GM12878 (cell line): ENCODE measurements at regions not wholly inside any gene's neighbourhood (a gene's known extent, or its start where the extent isn't known, plus 50 kb on each side); places are given as distances from the start of the nearest gene placed in this dataset.

Experiments
- ATAC-seq: fragments of 200-7000 bp; cut with Tn5 transposase; 3 replicates; pipeline ENCODE4 v1.9.1; 2020; ENCODE audit warnings: mild to moderate bottlenecking, moderate library complexity
- BruUV-seq: library from RNA; stranded (reverse); fragments of 400-500 nt; replicated peaks from 2 replicates; lab custom pipeline; 2021; lab: Mats Ljungman, UMichigan
- CTCF ChIA-PET: fragments of 300-600 bp; sonication (Branson Sonifier 250); formaldehyde crosslinking; extraction: SDS; loops from one replicate; lab custom pipeline; 2021; ENCODE audit warnings: inconsistent platforms; lab: Yijun Ruan, JAX
- POLR2A ChIA-PET: fragments of 350-600 bp; formaldehyde crosslinking; extraction: SDS; loops from one replicate; lab custom pipeline; 2021; ENCODE audit warnings: inconsistent platforms; lab: Charles Lee
- RAD21 ChIA-PET: fragments of 300-600 bp; sonication (Branson Sonifier 250); formaldehyde crosslinking; loops from one replicate; lab custom pipeline; 2023; ENCODE audit warnings: antibody characterized with exemption; ENCODE audit not compliant: unreplicated experiment; lab: Charles Lee
- SMC1A ChIA-PET: fragments of 300-600 bp; sonication (Branson Sonifier 250); formaldehyde crosslinking; loops from one replicate; lab custom pipeline; 2023; ENCODE audit not compliant: unreplicated experiment, uncharacterized antibody; lab: Charles Lee
- DNase-seq: peaks from one replicate; pipeline ENCODE4 v3.0.0-alpha.2; 2011; ENCODE audit warnings: low read depth, low spot score
- FAIRE-seq: peaks from 3 replicates; lab custom pipeline; 2011; peaks lifted over from hg19 to GRCh38; lab: Jason Lieb, UNC
- H2AFZ ChIP-seq: 2 replicates; pipeline ENCODE4 v1.6.0; 2011; ENCODE audit warnings: low read depth, low read length, control low read depth; ENCODE audit not compliant: control insufficient read depth
- H3K27ac ChIP-seq: 2 replicates; pipeline ENCODE4 v1.5.1; 2011; ENCODE audit warnings: control low read depth; ENCODE audit not compliant: control insufficient read depth, insufficient read depth
- H3K27me3 ChIP-seq, 2 experiments: replicated peaks in 1 of 2; 2 replicates each; pipeline versions ENCODE4 v1.6.0 to v1.6.1; 2011; ENCODE audit warnings: low read length in 1 of 2; ENCODE audit not compliant: control insufficient read depth in 2 of 2, insufficient read depth in 2 of 2
- H3K36me3 ChIP-seq, 2 experiments: 2 replicates each; pipeline ENCODE4 v1.5.1; 2011; ENCODE audit warnings: low read length in 1 of 2; ENCODE audit not compliant: control insufficient read depth in 2 of 2, insufficient read depth in 2 of 2
- H3K4me1 ChIP-seq: 2 replicates; pipeline ENCODE4 v1.6.1; 2011; ENCODE audit warnings: mild to moderate bottlenecking, low read length, moderate library complexity, mixed read lengths; ENCODE audit not compliant: control insufficient read depth, insufficient read depth
- H3K4me2 ChIP-seq: 2 replicates; pipeline ENCODE4 v1.6.0; 2011; ENCODE audit warnings: control low read depth; ENCODE audit not compliant: control insufficient read depth, insufficient read depth
- H3K4me3 ChIP-seq: fragments of 200-600 bp; sonication (generic); 2 replicates; pipeline ENCODE4 v1.5.1; 2016
- H3K79me2 ChIP-seq: 2 replicates; pipeline ENCODE4 v1.6.0; 2011; ENCODE audit warnings: low read length; ENCODE audit not compliant: control insufficient read depth, insufficient read depth
- H3K9ac ChIP-seq: 2 replicates; pipeline ENCODE4 v1.8.0; 2011; ENCODE audit warnings: low read length, control low read depth, mixed read lengths; ENCODE audit not compliant: control insufficient read depth, insufficient read depth
- H3K9me3 ChIP-seq: replicated peaks from 3 replicates; pipeline ENCODE4 v1.5.1; 2011; ENCODE audit warnings: mild to moderate bottlenecking, low read length; ENCODE audit not compliant: control insufficient read depth, insufficient read depth
- H4K20me1 ChIP-seq: 2 replicates; pipeline ENCODE4 v1.6.0; 2011; ENCODE audit not compliant: control insufficient read depth, insufficient read depth
- BHLHE40 ChIP-seq, 2 experiments: fragments of 450-650 bp in 1 of 2; IDR thresholded peaks; 2 replicates each; pipeline ENCODE4 v1.6.1; 2011 to 2017; ENCODE audit warnings: low read depth in 2 of 2, borderline replicate concordance in 1 of 2, improper control_type of control experiment in 1 of 2, low read length in 1 of 2, mild to moderate bottlenecking in 1 of 2
- BMI1 ChIP-seq: fragments of 450-650 bp; IDR thresholded peaks from 2 replicates; pipeline ENCODE4 v1.6.1; 2016; ENCODE audit warnings: mild to moderate bottlenecking, moderate library complexity, borderline replicate concordance
- CBX5 ChIP-seq: sonication (generic); IDR thresholded peaks from 2 replicates; pipeline ENCODE4 v1.6.1; 2016; ENCODE audit warnings: low read depth, moderate library complexity, mild to moderate bottlenecking, inconsistent platforms
- HDAC2 ChIP-seq: fragments of 200-600 bp; sonication (generic); IDR thresholded peaks from 2 replicates; pipeline ENCODE4 v1.6.1; 2017
- KLF5 ChIP-seq: fragments of 450-650 bp; IDR thresholded peaks from 2 replicates; pipeline ENCODE4 v1.6.1; 2014; ENCODE audit warnings: mild to moderate bottlenecking; ENCODE audit not compliant: partially characterized antibody
- MEF2B ChIP-seq: fragments of 450-650 bp; IDR thresholded peaks from 2 replicates; pipeline ENCODE4 v1.6.1; 2018; ENCODE audit warnings: mild to moderate bottlenecking, moderate library complexity; ENCODE audit not compliant: partially characterized antibody, poor library complexity, severe bottlenecking
- NFYB ChIP-seq: IDR thresholded peaks from 2 replicates; pipeline ENCODE4 v1.6.1; 2011; ENCODE audit warnings: low read depth, mild to moderate bottlenecking, low read length, improper control_type of control experiment, moderate library complexity; ENCODE audit not compliant: insufficient read depth
- NR2C1 ChIP-seq: fragments of 450-650 bp; IDR thresholded peaks from 2 replicates; pipeline ENCODE4 v1.6.1; 2017; ENCODE audit warnings: antibody characterized with exemption, mild to moderate bottlenecking, moderate library complexity
- PAX8 ChIP-seq: fragments of 450-650 bp; IDR thresholded peaks from 2 replicates; pipeline ENCODE4 v1.6.1; 2017; ENCODE audit warnings: mild to moderate bottlenecking, moderate library complexity
- POU2F2 ChIP-seq: IDR thresholded peaks from 3 replicates; pipeline ENCODE4 v1.6.1; 2011; ENCODE audit warnings: low read depth, mild to moderate bottlenecking, low read length, borderline replicate concordance
- RAD51 ChIP-seq: fragments of 450-650 bp; IDR thresholded peaks from 2 replicates; pipeline ENCODE4 v1.6.1; 2016; ENCODE audit warnings: moderate library complexity, mild to moderate bottlenecking, inconsistent platforms
- RB1 ChIP-seq: fragments of 450-650 bp; formaldehyde crosslinking; IDR thresholded peaks from 2 replicates; pipeline ENCODE4 v1.6.1; 2017; ENCODE audit warnings: mild to moderate bottlenecking, borderline replicate concordance
- SIN3A ChIP-seq: IDR thresholded peaks from 2 replicates; pipeline ENCODE4 v1.6.1; 2012; ENCODE audit warnings: low read depth, low read length, improper control_type of control experiment
- SMC3 ChIP-seq: IDR thresholded peaks from 2 replicates; pipeline ENCODE4 v1.6.1; 2011; ENCODE audit warnings: low read length, improper control_type of control experiment, borderline replicate concordance
- SUPT20H ChIP-seq: IDR thresholded peaks from 2 replicates; pipeline ENCODE4 v1.6.1; 2011; ENCODE audit warnings: low read depth, mild to moderate bottlenecking, low read length, moderate library complexity, borderline replicate concordance; ENCODE audit not compliant: control insufficient read depth
- TBL1XR1 ChIP-seq: IDR thresholded peaks from 2 replicates; pipeline ENCODE4 v1.6.1; 2012; ENCODE audit warnings: low read depth, low read length, improper control_type of control experiment
- in situ Hi-C: fragments of 300-500 bp; cut with MboI; formaldehyde crosslinking; loops from 9 replicates; pipeline ENCODE4 v1.14.3; 2018; ENCODE audit warnings: mixed read lengths
- intact Hi-C: fragments of 100-400 bp; cut with micrococcal nuclease; formaldehyde crosslinking; loops from one replicate; pipeline ENCODE4 v1.14.2; 2022; ENCODE audit not compliant: unreplicated experiment
- TF ChIP-seq, protein P1 (sequence below): fragments of 450-650 bp; formaldehyde crosslinking; IDR thresholded peaks from 2 replicates; pipeline ENCODE4 v1.5.0; 2022; ENCODE audit warnings: mild to moderate bottlenecking, missing genetic modification characterization
- TF ChIP-seq, protein P2 (sequence below): fragments of 150-350 bp; IDR thresholded peaks from 2 replicates; pipeline ENCODE4 v1.6.1; 2014; ENCODE audit warnings: mild to moderate bottlenecking, low read depth, low read length

DNA sequence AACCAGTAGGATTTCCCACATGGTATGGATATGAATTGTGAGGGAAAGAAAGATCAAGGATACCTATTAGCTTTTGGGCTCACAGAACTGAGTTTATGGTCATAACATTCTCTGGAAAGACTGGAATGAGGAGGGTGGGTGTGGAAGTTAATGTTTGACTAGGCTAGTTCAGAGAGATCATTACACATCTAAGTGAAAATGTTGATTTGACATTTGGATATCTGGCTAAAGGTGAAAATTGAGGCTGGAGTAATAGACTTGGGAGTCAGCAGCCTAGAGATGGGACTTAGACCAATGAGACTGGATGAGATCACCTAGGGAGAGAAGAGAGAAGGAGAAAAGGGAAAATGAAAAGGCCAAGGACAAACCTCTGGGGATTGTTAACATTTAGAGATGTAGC, 437.3 kb downstream of the CCSER2 start:
- no peak for FAIRE-seq
- BruUV-seq, result no TSS peak

More for the DNA sequence above, 437.3 kb downstream of the CCSER2 start:
- Histone ChIP-seq H2AFZ (no peak overlapping the region), H3K4me3 (no peak overlapping the region), H4K20me1 (no peaks in the 10 kb centered on the region), H3K4me1 (no peaks in the 10 kb centered on the region), H3K36me3 (no peaks in the 10 kb centered on the region), H3K27me3 (no peaks in the 10 kb centered on the region), H3K79me2 (no peaks in the 10 kb centered on the region), H3K27ac (no peak overlapping the region), H3K9ac (no peak overlapping the region), H3K4me2 (no peak overlapping the region), H3K9me3 (no peaks in the 10 kb centered on the region)
- ChIA-PET CTCF (no interaction called here), RAD21 (no interaction called here), SMC1A (no interaction called here), POLR2A (no interaction called here)
- ATAC-seq, result no peak
- no peak for DNase-seq
- no peak for TF ChIP-seq CBX5
- TF ChIP-seq, protein P1, sequence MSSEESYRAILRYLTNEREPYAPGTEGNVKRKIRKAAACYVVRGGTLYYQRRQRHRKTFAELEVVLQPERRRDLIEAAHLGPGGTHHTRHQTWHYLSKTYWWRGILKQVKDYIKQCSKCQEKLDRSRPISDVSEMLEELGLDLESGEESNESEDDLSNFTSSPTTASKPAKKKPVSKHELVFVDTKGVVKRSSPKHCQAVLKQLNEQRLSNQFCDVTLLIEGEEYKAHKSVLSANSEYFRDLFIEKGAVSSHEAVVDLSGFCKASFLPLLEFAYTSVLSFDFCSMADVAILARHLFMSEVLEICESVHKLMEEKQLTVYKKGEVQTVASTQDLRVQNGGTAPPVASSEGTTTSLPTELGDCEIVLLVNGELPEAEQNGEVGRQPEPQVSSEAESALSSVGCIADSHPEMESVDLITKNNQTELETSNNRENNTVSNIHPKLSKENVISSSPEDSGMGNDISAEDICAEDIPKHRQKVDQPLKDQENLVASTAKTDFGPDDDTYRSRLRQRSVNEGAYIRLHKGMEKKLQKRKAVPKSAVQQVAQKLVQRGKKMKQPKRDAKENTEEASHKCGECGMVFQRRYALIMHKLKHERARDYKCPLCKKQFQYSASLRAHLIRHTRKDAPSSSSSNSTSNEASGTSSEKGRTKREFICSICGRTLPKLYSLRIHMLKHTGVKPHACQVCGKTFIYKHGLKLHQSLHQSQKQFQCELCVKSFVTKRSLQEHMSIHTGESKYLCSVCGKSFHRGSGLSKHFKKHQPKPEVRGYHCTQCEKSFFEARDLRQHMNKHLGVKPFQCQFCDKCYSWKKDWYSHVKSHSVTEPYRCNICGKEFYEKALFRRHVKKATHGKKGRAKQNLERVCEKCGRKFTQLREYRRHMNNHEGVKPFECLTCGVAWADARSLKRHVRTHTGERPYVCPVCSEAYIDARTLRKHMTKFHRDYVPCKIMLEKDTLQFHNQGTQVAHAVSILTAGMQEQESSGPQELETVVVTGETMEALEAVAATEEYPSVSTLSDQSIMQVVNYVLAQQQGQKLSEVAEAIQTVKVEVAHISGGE, result no peak
- TF ChIP-seq BMI1, result no peak
- no peak for TF ChIP-seq SUPT20H
- no peak for TF ChIP-seq KLF5
- no peak for TF ChIP-seq NFYB
- TF ChIP-seq SIN3A, result no peak
- no peak for TF ChIP-seq BHLHE40 (IDR thresholded peaks at IDR 0.05; ENCODE audit: borderline replicate concordance in 1 of 2, low read depth in 2 of 2, low read length in 1 of 2)
- TF ChIP-seq, protein P2, sequence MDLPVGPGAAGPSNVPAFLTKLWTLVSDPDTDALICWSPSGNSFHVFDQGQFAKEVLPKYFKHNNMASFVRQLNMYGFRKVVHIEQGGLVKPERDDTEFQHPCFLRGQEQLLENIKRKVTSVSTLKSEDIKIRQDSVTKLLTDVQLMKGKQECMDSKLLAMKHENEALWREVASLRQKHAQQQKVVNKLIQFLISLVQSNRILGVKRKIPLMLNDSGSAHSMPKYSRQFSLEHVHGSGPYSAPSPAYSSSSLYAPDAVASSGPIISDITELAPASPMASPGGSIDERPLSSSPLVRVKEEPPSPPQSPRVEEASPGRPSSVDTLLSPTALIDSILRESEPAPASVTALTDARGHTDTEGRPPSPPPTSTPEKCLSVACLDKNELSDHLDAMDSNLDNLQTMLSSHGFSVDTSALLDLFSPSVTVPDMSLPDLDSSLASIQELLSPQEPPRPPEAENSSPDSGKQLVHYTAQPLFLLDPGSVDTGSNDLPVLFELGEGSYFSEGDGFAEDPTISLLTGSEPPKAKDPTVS, result no peak
- TF ChIP-seq RAD51, result no peak
- TF ChIP-seq MEF2B, result no peak
- TF ChIP-seq TBL1XR1, result no peak
- TF ChIP-seq PAX8, result no peak
- TF ChIP-seq NR2C1, result no peak
- TF ChIP-seq POU2F2, result no peak
- TF ChIP-seq RB1, result no peak
- no peak for TF ChIP-seq HDAC2
- no peak for TF ChIP-seq SMC3
- intact Hi-C loops, result no loop called here
- in situ Hi-C loops, result no loop called here
